H1 (cell line): ENCODE measurements at regions not wholly inside any gene's neighbourhood (a gene's known extent, or its start where the extent isn't known, plus 50 kb on each side); places are given as distances from the start of the nearest gene placed in this dataset.

Experiments used
- CBX5 ChIP-seq: fragments of 300-800, 300-1000 bp; sonication (generic); IDR thresholded peaks from 2 replicates; pipeline ENCODE4 v1.7.1; 2016; ENCODE audit warnings: antibody characterized with exemption, low read length, low read depth
- CTCF ChIP-seq, 3 experiments: IDR thresholded peaks; 1 replicate in 2 of 3; 2 replicates in 1 of 3; pipeline versions ENCODE4 v1.5.1 to v1.6.1; 2011; ENCODE audit warnings: low read length in 3 of 3, mild to moderate bottlenecking in 3 of 3, inconsistent platforms in 2 of 3, low read depth in 1 of 3, moderate library complexity in 1 of 3; ENCODE audit not compliant: insufficient read depth in 1 of 3; ENCODE audit errors: control extremely low read depth in 1 of 3
- E2F6 ChIP-seq: IDR thresholded peaks from 2 replicates; pipeline ENCODE4 v1.6.1; 2012; ENCODE audit warnings: inconsistent platforms
- GABPA ChIP-seq: IDR thresholded peaks from 2 replicates; pipeline ENCODE4 v1.6.1; 2011; ENCODE audit warnings: mild to moderate bottlenecking, low read length, moderate library complexity, borderline replicate concordance; ENCODE audit not compliant: insufficient read depth
- KDM5A ChIP-seq: fragments of 200-600 bp; IDR thresholded peaks from 2 replicates; pipeline ENCODE4 v1.7.1; 2012; ENCODE audit warnings: mild to moderate bottlenecking, low read length, inconsistent platforms, mixed read lengths
- MAX ChIP-seq: IDR thresholded peaks from 2 replicates; pipeline ENCODE4 v1.6.1; 2012; ENCODE audit warnings: inconsistent platforms
- NRF1 ChIP-seq: IDR thresholded peaks from 2 replicates; pipeline ENCODE4 v1.6.1; 2011; ENCODE audit warnings: mild to moderate bottlenecking, low read depth, low read length, improper control_type of control experiment
- SIRT6 ChIP-seq: IDR thresholded peaks from one replicate; pipeline ENCODE4 v1.7.1; 2012; ENCODE audit warnings: low read length, inconsistent platforms
- SP1 ChIP-seq: IDR thresholded peaks from 2 replicates; pipeline ENCODE4 v1.6.1; 2011; ENCODE audit warnings: low read depth, low read length
- TCF12 ChIP-seq: IDR thresholded peaks from 2 replicates; pipeline ENCODE4 v1.6.1; 2011; ENCODE audit warnings: low read depth, mild to moderate bottlenecking, low read length
- ZNF274 ChIP-seq: IDR thresholded peaks from 2 replicates; pipeline ENCODE4 v1.7.0; 2012; ENCODE audit warnings: low read length, borderline replicate concordance; ENCODE audit errors: extremely low read depth

GRCh38 chr3:154990543-154990942, 89.6 kb upstream of the MME start:
- no peak for TF ChIP-seq CTCF (IDR thresholded peaks at IDR 0.05; ENCODE audit: control extremely low read depth in 1 of 3, insufficient read depth in 1 of 3, low read depth in 1 of 3, low read length in 3 of 3)
- no peak for TF ChIP-seq SIRT6
- TF ChIP-seq KDM5A = no peak
- TF ChIP-seq ZNF274 = no peak
- no peak for TF ChIP-seq MAX
- no peak for TF ChIP-seq SP1
- TF ChIP-seq GABPA = no peak
- no peak for TF ChIP-seq E2F6
- no peak for TF ChIP-seq TCF12
- TF ChIP-seq NRF1 = no peak
- no peak for TF ChIP-seq CBX5
